ENCODE measurements at regions not wholly inside any gene's neighbourhood (a gene's known extent, or its start where the extent isn't known, plus 50 kb on each side); places are given as distances from the start of the nearest gene placed in this dataset.

GRCh38 chr4:123216543-123216942, 180.1 kb upstream of the SPRY1 start:
- no peaks in the 10 kb centered on the region for H3K9me3 ChIP-seq
- no peak for TF ChIP-seq POLR2A (IDR thresholded peaks at IDR 0.05)
- no peak for TF ChIP-seq CTCF (IDR thresholded peaks at IDR 0.05)
- no peaks in the 10 kb centered on the region for H3K27me3 ChIP-seq
- no peak overlapping the region for H3K27ac ChIP-seq
- 11 to 28% methylated on average over 1 of the region's 1 CpG for WGBS, 2 donors
- DNase-seq, result no peak
- intact Hi-C loops (cut with DNase I), result no loop called here
- H3K4me3 ChIP-seq, result no peak overlapping the region
- H3K36me3 ChIP-seq, result no peaks in the 10 kb centered on the region
- no peaks in the 10 kb centered on the region for H3K4me1 ChIP-seq

- Histone ChIP-seq H3K4me1 (no peaks in the 10 kb centered on the region), H3K36me3 (no peaks in the 10 kb centered on the region), H3K27me3 (no peaks in the 10 kb centered on the region), H3K9me3 (no peaks in the 10 kb centered on the region), H3K27ac (no peak overlapping the region), H3K4me3 (no peak overlapping the region)
- DNase-seq, result no peak
- TF ChIP-seq POLR2A (IDR thresholded peaks at IDR 0.05), result no peak
- TF ChIP-seq CTCF (IDR thresholded peaks at IDR 0.05), result no peak
- intact Hi-C loops (cut with DNase I), result no loop called here
Observed at GRCh38 chr4:123216946-123217345, 179.6 kb upstream of the SPRY1 start.

- intact Hi-C loops (cut with DNase I), result no loop called here
- Histone ChIP-seq H3K9me3 (no peaks in the 10 kb centered on the region), H3K4me3 (no peak overlapping the region), H3K27ac (no peak overlapping the region), H3K36me3 (no peaks in the 10 kb centered on the region), H3K4me1 (no peaks in the 10 kb centered on the region), H3K27me3 (no peaks in the 10 kb centered on the region)
- TF ChIP-seq CTCF (IDR thresholded peaks at IDR 0.05) (no peak), POLR2A (IDR thresholded peaks at IDR 0.05) (no peak)
- no peak for DNase-seq
- WGBS, 2 donors, result 57 to 62% methylated on average over 2 of the region's 2 CpGs
Observed at GRCh38 chr4:123217664-123218063, 178.9 kb upstream of the SPRY1 start.

- Histone ChIP-seq H3K27ac (no peak overlapping the region), H3K4me3 (no peak overlapping the region), H3K27me3 (no peaks in the 10 kb centered on the region), H3K4me1 (no peaks in the 10 kb centered on the region), H3K36me3 (no peaks in the 10 kb centered on the region), H3K9me3 (no peaks in the 10 kb centered on the region)
- no peak for DNase-seq
- no peak for TF ChIP-seq POLR2A (IDR thresholded peaks at IDR 0.05)
- TF ChIP-seq CTCF (IDR thresholded peaks at IDR 0.05), result no peak
- intact Hi-C loops (cut with DNase I), result no loop called here
- WGBS, 2 donors, result 93 to 94% methylated on average over 4 of the region's 4 CpGs
Observed at GRCh38 chr4:123218981-123219380, 177.6 kb upstream of the SPRY1 start.

- DNase-seq, result no peak
- TF ChIP-seq CTCF (IDR thresholded peaks at IDR 0.05) (no peak), POLR2A (IDR thresholded peaks at IDR 0.05) (no peak)
- Histone ChIP-seq H3K9me3 (no peaks in the 10 kb centered on the region), H3K4me1 (peaks cover 0 to 22% (median 7%) of the 10 kb centered on the region in 3 donors), H3K36me3 (no peaks in the 10 kb centered on the region), H3K27ac (no peak overlapping the region), H3K4me3 (no peak overlapping the region), H3K27me3 (no peaks in the 10 kb centered on the region)
- intact Hi-C loops (cut with DNase I), result no loop called here
- WGBS, 2 donors, result 61 to 83% methylated on average over 1 of the region's 1 CpG
Observed at GRCh38 chr4:123229286-123229685, 167.3 kb upstream of the SPRY1 start.
